Fibroblast of pulmonary artery (primary cell): ENCODE measurements at regions not wholly inside any gene's neighbourhood (a gene's known extent, or its start where the extent isn't known, plus 50 kb on each side); places are given as distances from the start of the nearest gene placed in this dataset.

Experiments used
- DNase-seq: peaks from one replicate; pipeline ENCODE4 v3.0.0-alpha.2; 2010; ENCODE audit warnings: low read depth
- H3K4me3 ChIP-seq: replicated peaks from 2 replicates; pipeline ENCODE4 v1.5.1; 2011; ENCODE audit warnings: low read depth, mild to moderate bottlenecking, control low read depth, low read length, moderate library complexity
- CTCF ChIP-seq: IDR thresholded peaks from 2 replicates; pipeline ENCODE4 v1.5.1; 2011; ENCODE audit warnings: mild to moderate bottlenecking, control low read depth, low read length, inconsistent platforms; ENCODE audit errors: missing control alignments

DNA sequence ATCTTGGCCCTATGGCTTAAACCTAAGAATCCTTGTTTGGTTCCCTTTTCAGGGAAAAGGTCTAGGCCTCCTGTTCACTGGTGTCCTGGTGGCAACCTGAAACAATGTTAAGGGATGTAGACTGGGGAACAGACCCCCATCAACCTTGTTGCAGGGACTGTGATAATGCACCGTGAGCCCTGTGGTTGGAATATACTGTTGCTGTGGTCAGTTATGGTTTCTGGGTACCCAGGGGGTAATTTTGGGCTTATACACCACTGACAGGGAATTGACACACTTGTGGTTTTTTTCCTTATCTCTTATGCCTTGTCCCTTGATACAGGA, 64.0 kb upstream of the WDR1 start:
- no peak overlapping the region for H3K4me3 ChIP-seq
- DNase-seq = no peak
- no peak for TF ChIP-seq CTCF

GRCh38 chr4:10179957-10180602, 63.5 kb upstream of the WDR1 start:
- H3K4me3 ChIP-seq = no peak overlapping the region

DNA sequence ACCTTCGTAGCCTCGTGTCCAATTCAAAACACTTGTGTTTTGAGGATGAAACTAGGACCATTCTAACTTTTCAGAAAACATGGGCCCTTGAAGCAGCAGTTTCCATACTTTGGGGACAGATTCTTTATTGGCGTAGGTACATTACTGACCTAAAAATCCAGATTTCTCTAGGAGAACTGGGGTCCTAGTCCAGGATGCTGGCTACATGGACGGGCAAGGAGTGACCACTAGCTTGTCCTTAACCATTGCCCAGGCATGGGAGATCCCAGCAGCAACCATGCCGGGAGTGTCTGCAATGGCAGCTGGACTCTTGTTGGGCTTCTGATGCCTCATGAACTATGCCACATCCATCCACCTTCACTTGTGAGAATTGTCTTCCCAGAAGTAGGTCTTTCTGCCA, 62.2 kb upstream of the WDR1 start:
- H3K4me3 ChIP-seq = no peak overlapping the region
- no peak for DNase-seq
- no peak for TF ChIP-seq CTCF

More at GRCh38 chr4:10179957-10180602, 63.5 kb upstream of the WDR1 start:
- no peak for TF ChIP-seq CTCF
- peak; percentile 72 for DNase-seq

- H3K4me3 ChIP-seq = no peak overlapping the region
- no peak for TF ChIP-seq CTCF
- DNase-seq = no peak
Observed at GRCh38 chr4:10175626-10176025, 59.0 kb upstream of the WDR1 start.

GRCh38 chr4:10173754-10174749, 57.5 kb upstream of the WDR1 start:
- DNase-seq = peak; percentile 50
- no peak overlapping the region for H3K4me3 ChIP-seq
- no peak for TF ChIP-seq CTCF

DNA sequence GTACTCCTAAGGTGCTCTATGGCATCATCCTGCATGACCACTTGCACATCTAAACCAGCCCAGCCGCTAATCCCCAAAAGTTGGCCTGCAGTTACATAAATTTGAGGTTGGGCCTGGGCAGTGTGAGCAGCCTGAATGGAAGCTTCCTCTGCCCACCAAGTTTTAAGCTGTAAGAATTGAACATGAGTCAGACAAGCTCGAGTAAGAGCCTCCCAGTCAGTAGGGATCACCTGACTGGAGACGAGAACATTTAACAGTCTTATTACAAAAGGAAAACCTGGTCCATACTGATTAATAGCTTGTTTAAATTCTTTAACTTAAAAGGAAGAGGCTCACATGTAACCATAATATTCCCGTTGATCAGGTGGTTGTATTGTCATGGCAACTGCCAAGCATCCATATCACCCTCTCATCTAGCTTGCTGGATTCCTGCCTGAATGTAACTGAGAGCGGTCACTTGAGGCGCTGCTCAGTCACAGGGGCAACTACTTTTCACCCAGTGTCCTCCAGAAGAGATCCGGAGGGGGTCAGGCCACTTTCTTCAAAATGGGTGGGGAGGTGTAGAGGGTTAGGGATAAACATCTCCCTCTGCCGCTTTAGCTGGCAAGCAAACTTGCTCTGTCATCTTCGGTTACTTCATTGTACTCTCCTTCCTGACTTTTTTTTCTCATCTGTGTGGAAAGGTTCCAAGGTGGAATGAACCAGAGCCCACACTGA, 56.6 kb upstream of the WDR1 start:
- DNase-seq = peak; percentile 92
- no peak overlapping the region for H3K4me3 ChIP-seq
- peak; percentile 45 for TF ChIP-seq CTCF
